PC-3 (cell line): ENCODE measurements at regions not wholly inside any gene's neighbourhood (a gene's known extent, or its start where the extent isn't known, plus 50 kb on each side); places are given as distances from the start of the nearest gene placed in this dataset.

Experiments
- ATAC-seq: fragments of 200-7000 bp; cut with Tn5 transposase; 2 replicates; pipeline ENCODE4 v1.9.1; 2020; ENCODE audit warnings: mild to moderate bottlenecking, moderate library complexity
- BruUV-seq: library from RNA; stranded (reverse); fragments of 400-500 nt; replicated peaks from 2 replicates; lab custom pipeline; 2021; lab: Mats Ljungman, UMichigan
- CTCF ChIA-PET: fragments of 300-600 bp; sonication (Branson Sonifier 250); formaldehyde crosslinking; loops from one replicate; lab custom pipeline; 2022; ENCODE audit warnings: antibody characterized with exemption; lab: Charles Lee
- POLR2A ChIA-PET: fragments of 300-600 bp; sonication (Branson Sonifier 250); formaldehyde crosslinking; loops from one replicate; lab custom pipeline; 2022; ENCODE audit warnings: antibody characterized with exemption; ENCODE audit not compliant: unreplicated experiment; lab: Charles Lee
- DNase-seq: peaks from one replicate; pipeline ENCODE4 v3.0.0-alpha.2; 2015
- H2AFZ ChIP-seq: fragments of 300-600 bp; sonication (generic); 2 replicates; pipeline ENCODE4 v1.6.0; 2016; ENCODE audit warnings: antibody characterized with exemption, low read length
- H3F3A ChIP-seq: fragments of 300-600 bp; sonication (generic); one replicate; pipeline ENCODE4 v1.6.0; 2017; ENCODE audit warnings: antibody characterized with exemption, low read length, control low read depth, mild to moderate bottlenecking; ENCODE audit not compliant: unreplicated experiment
- H3K27ac ChIP-seq: fragments of 300-600 bp; sonication (generic); 2 replicates; pipeline ENCODE4 v1.5.1; 2016; ENCODE audit warnings: mild to moderate bottlenecking, low read length
- H3K27me3 ChIP-seq: fragments of 300-600 bp; sonication (generic); 2 replicates; pipeline ENCODE4 v1.6.1; 2016; ENCODE audit warnings: low read length, mixed read lengths
- H3K36me3 ChIP-seq: fragments of 300-600 bp; sonication (generic); 2 replicates; pipeline ENCODE4 v1.6.1; 2016; ENCODE audit warnings: low read depth, mixed run types, low read length, mixed read lengths
- H3K4me1 ChIP-seq: fragments of 300-600 bp; sonication (generic); 2 replicates; pipeline ENCODE4 v1.5.1; 2016; ENCODE audit warnings: low read length; ENCODE audit not compliant: insufficient read depth
- H3K4me2 ChIP-seq: fragments of 300-600 bp; sonication (generic); 2 replicates; pipeline ENCODE4 v1.6.0; 2016; ENCODE audit warnings: low read length
- H3K4me3 ChIP-seq: fragments of 300-600 bp; sonication (generic); 2 replicates; pipeline ENCODE4 v1.5.1; 2016; ENCODE audit warnings: mild to moderate bottlenecking, low read length, mixed read lengths
- H3K79me2 ChIP-seq: fragments of 300-600 bp; sonication (generic); 2 replicates; pipeline ENCODE4 v1.6.1; 2017; ENCODE audit warnings: low read length, mixed read lengths
- H3K9ac ChIP-seq: fragments of 300-600 bp; sonication (generic); 2 replicates; pipeline ENCODE4 v1.6.0; 2016; ENCODE audit warnings: mild to moderate bottlenecking, low read length
- H3K9me2 ChIP-seq: fragments of 300-600 bp; sonication (generic); replicated peaks from 2 replicates; pipeline ENCODE4 v1.6.1; 2016; ENCODE audit warnings: mixed run types, low read length, mixed read lengths
- H3K9me3 ChIP-seq: fragments of 300-600 bp; sonication (generic); 2 replicates; pipeline ENCODE4 v1.6.1; 2016; ENCODE audit warnings: low read length, mixed read lengths
- H4K20me1 ChIP-seq: fragments of 300-600 bp; sonication (generic); 2 replicates; pipeline ENCODE4 v1.6.1; 2016; ENCODE audit warnings: low read length, mixed read lengths
- CTCF ChIP-seq: fragments of 300-600 bp; sonication (generic); conservative IDR thresholded peaks from 2 replicates; pipeline ENCODE4 v1.5.1; 2017; ENCODE audit warnings: antibody characterized with exemption, low read depth, mild to moderate bottlenecking, low read length
- EZH2 ChIP-seq: fragments of 300-600 bp; sonication (generic); IDR thresholded peaks from one replicate; pipeline ENCODE4 v1.6.1; 2017; ENCODE audit warnings: antibody characterized with exemption, mild to moderate bottlenecking, low read length; ENCODE audit not compliant: unreplicated experiment
- EZH2phosphoT487 ChIP-seq: fragments of 300-600 bp; sonication (generic); IDR thresholded peaks from 2 replicates; pipeline ENCODE4 v1.6.1; 2018; ENCODE audit warnings: mild to moderate bottlenecking, antibody characterized with exemption, low read length, borderline replicate concordance
- intact Hi-C: fragments of 100-400 bp; cut with micrococcal nuclease; formaldehyde crosslinking; loops from 2 replicates; pipeline ENCODE4 v1.9.0; 2023

- Histone ChIP-seq H4K20me1 (no peaks in the 10 kb centered on the region), H3K36me3 (no peaks in the 10 kb centered on the region), H3K4me3 (peak overlapping the region; percentile 74), H2AFZ (peak overlapping the region; percentile 75), H3K9me2 (no peaks in the 10 kb centered on the region), H3K4me2 (peak overlapping the region; percentile 94), H3K27ac (peak overlapping the region; percentile 53), H3K9ac (peak overlapping the region; percentile 68), H3K79me2 (peaks cover 27% of the 10 kb centered on the region), H3K9me3 (no peaks in the 10 kb centered on the region), H3F3A (no peaks in the 10 kb centered on the region), H3K4me1 (peaks cover 12% of the 10 kb centered on the region), H3K27me3 (no peaks in the 10 kb centered on the region)
- TSS peak; percentile 99 for BruUV-seq
- ATAC-seq (peak; percentile 44), DNase-seq (peak; percentile 63)
- ChIA-PET POLR2A (no interaction called here), CTCF (no interaction called here)
- intact Hi-C loops = no loop called here
- TF ChIP-seq EZH2phosphoT487 (no peak), EZH2 (no peak), CTCF (no peak)
These were observed 88.4 kb upstream of the RHOU start for GRCh38 chr1:228646717-228647522.

GRCh38 chr1:228647523-228648444 is 87.5 kb upstream of the RHOU start:
- H3K9ac ChIP-seq = peak overlapping the region; percentile 68
- TSS peak; percentile 60 for BruUV-seq
- intact Hi-C loops = no loop called here
- peaks cover 27% of the 10 kb centered on the region for H3K79me2 ChIP-seq
- no peak for TF ChIP-seq CTCF
- no peak for TF ChIP-seq EZH2
- TF ChIP-seq EZH2phosphoT487 = no peak
- peak overlapping the region; percentile 53 for H3K27ac ChIP-seq
- peaks cover 12% of the 10 kb centered on the region for H3K4me1 ChIP-seq
- H2AFZ ChIP-seq = peak overlapping the region; percentile 75
- DNase-seq (peak; percentile 87), ATAC-seq (peak; percentile 83)
- peak overlapping the region; percentile 74 for H3K4me3 ChIP-seq
- H3F3A ChIP-seq = no peaks in the 10 kb centered on the region
- POLR2A ChIA-PET = no interaction called here
- no peaks in the 10 kb centered on the region for H3K9me3 ChIP-seq
- no peaks in the 10 kb centered on the region for H3K27me3 ChIP-seq
- H3K4me2 ChIP-seq = peak overlapping the region; percentile 94
- CTCF ChIA-PET = no interaction called here
- H4K20me1 ChIP-seq = no peaks in the 10 kb centered on the region
- H3K9me2 ChIP-seq = no peaks in the 10 kb centered on the region
- no peaks in the 10 kb centered on the region for H3K36me3 ChIP-seq
